MM.1S (cell line): ENCODE measurements at regions not wholly inside any gene's neighbourhood (a gene's known extent, or its start where the extent isn't known, plus 50 kb on each side); places are given as distances from the start of the nearest gene placed in this dataset.
"Not testable (repeated sequence)": the region's sequence is repeated elsewhere in the genome, so short reads cannot be mapped to it uniquely, and the experiment has no call there.

Experiments
- DNase-seq: peaks from one replicate; pipeline ENCODE4 v3.0.0-alpha.2; 2015
- H2AFZ ChIP-seq: fragments of 300-600 bp; sonication (generic); 2 replicates; pipeline ENCODE4 v1.6.0; 2016; ENCODE audit warnings: antibody characterized with exemption, low read length
- H3F3A ChIP-seq: fragments of 300-600 bp; sonication (generic); 2 replicates; pipeline ENCODE4 v1.6.1; 2016; ENCODE audit warnings: mild to moderate bottlenecking, antibody characterized with exemption, low read length, moderate library complexity, mixed read lengths; ENCODE audit not compliant: insufficient read depth
- H3K27ac ChIP-seq: fragments of 300-600 bp; sonication (generic); 2 replicates; pipeline ENCODE4 v1.5.1; 2016; ENCODE audit warnings: mild to moderate bottlenecking, low read length
- H3K27me3 ChIP-seq: fragments of 300-600 bp; sonication (generic); replicated peaks from 2 replicates; pipeline ENCODE4 v1.6.0; 2016; ENCODE audit warnings: low read length; ENCODE audit not compliant: insufficient read depth
- H3K36me3 ChIP-seq: fragments of 300-600 bp; sonication (generic); replicated peaks from 2 replicates; pipeline ENCODE4 v1.6.1; 2016; ENCODE audit warnings: mild to moderate bottlenecking, low read length, mixed read lengths; ENCODE audit not compliant: insufficient read depth
- H3K4me1 ChIP-seq: fragments of 300-600 bp; sonication (generic); 2 replicates; pipeline ENCODE4 v1.6.1; 2016; ENCODE audit warnings: low read length, mixed read lengths
- H3K4me2 ChIP-seq: fragments of 300-600 bp; sonication (generic); 2 replicates; pipeline ENCODE4 v1.6.0; 2016; ENCODE audit warnings: low read depth, low read length
- H3K4me3 ChIP-seq: fragments of 300-600 bp; sonication (generic); 2 replicates; pipeline ENCODE4 v1.5.1; 2016; ENCODE audit warnings: low read length, mixed read lengths
- H3K79me2 ChIP-seq: fragments of 300-600 bp; sonication (generic); 2 replicates; pipeline ENCODE4 v1.6.1; 2016; ENCODE audit warnings: mixed run types, low read length, mixed read lengths
- H3K9ac ChIP-seq: fragments of 300-600 bp; sonication (generic); 2 replicates; pipeline ENCODE4 v1.6.1; 2016; ENCODE audit warnings: low read length, mixed read lengths
- H3K9me2 ChIP-seq: fragments of 300-600 bp; sonication (generic); replicated peaks from 2 replicates; pipeline ENCODE4 v1.6.1; 2016; ENCODE audit warnings: mild to moderate bottlenecking, low read length, mixed read lengths; ENCODE audit not compliant: insufficient read depth
- H3K9me3 ChIP-seq: fragments of 300-600 bp; sonication (generic); replicated peaks from 2 replicates; pipeline ENCODE4 v1.6.1; 2016; ENCODE audit warnings: mild to moderate bottlenecking, low read length, mixed read lengths; ENCODE audit not compliant: insufficient read depth
- H4K20me1 ChIP-seq: fragments of 300-600 bp; sonication (generic); 2 replicates; pipeline ENCODE4 v1.6.1; 2016; ENCODE audit warnings: mild to moderate bottlenecking, low read length, moderate library complexity, mixed read lengths; ENCODE audit not compliant: insufficient read depth
- EZH2 ChIP-seq: fragments of 300-600 bp; sonication (generic); optimal IDR thresholded peaks from 2 replicates; pipeline ENCODE3; 2017; ENCODE audit warnings: low read depth, mild to moderate bottlenecking, antibody characterized with exemption, low read length, mixed read lengths
- EZH2phosphoT487 ChIP-seq: fragments of 300-600 bp; sonication (generic); IDR thresholded peaks from 2 replicates; pipeline ENCODE4 v1.6.1; 2018; ENCODE audit warnings: antibody characterized with exemption, low read length
- TF ChIP-seq, protein P1 (sequence below): fragments of 300-600 bp; sonication (generic); IDR thresholded peaks from 2 replicates; pipeline ENCODE4 v1.5.1; 2016; ENCODE audit warnings: antibody characterized with exemption, low read length, mixed read lengths

DNA sequence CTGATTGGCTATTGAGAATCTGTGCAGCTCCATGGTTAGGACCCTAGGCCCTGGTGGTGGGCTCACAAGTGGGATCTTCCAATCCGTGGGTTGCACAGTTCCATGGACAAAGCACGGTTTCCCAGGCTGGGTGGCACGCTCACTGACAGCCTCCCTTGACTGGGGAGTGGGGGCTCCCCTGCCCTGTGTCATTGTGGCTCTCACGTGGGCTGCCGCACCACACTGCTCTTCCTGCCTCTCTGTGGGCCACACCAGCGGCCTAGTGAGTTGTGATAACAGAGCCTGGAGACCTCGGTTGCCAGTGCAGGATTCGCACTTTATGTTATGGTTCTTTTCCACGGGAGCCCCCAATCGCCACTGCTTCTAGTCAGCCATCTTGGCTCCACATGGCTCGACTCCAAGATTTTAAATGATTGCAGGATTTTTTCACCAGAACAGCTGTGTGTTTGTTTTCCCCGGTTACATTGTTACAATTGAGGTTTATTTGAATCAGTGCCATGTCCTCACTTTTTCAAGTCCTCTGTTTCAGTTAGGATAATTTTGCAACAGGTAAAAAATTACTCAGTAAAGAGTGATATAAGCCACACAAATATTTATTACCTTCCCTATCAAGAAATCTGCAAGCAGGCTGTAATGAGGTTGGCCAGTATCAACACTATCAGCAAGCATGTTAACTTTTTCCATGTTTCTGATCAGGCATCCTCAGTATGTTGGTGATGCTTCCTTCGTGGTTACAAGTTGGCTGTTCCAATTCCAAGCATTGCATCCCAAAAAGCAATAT lies 253.8 kb downstream of the ZNF608 start:
- Histone ChIP-seq H2AFZ (no peak overlapping the region), H3K9me3 (no peaks in the 10 kb centered on the region), H3K27ac (no peak overlapping the region), H3K79me2 (no peaks in the 10 kb centered on the region), H3F3A (no peaks in the 10 kb centered on the region), H3K9ac (no peak overlapping the region), H3K4me1 (no peaks in the 10 kb centered on the region), H3K36me3 (no peaks in the 10 kb centered on the region), H4K20me1 (no peaks in the 10 kb centered on the region), H3K4me3 (no peak overlapping the region), H3K27me3 (no peaks in the 10 kb centered on the region), H3K4me2 (no peak overlapping the region), H3K9me2 (no peaks in the 10 kb centered on the region)
- TF ChIP-seq EZH2 (no peak), EZH2phosphoT487 (no peak)
- TF ChIP-seq, protein P1, sequence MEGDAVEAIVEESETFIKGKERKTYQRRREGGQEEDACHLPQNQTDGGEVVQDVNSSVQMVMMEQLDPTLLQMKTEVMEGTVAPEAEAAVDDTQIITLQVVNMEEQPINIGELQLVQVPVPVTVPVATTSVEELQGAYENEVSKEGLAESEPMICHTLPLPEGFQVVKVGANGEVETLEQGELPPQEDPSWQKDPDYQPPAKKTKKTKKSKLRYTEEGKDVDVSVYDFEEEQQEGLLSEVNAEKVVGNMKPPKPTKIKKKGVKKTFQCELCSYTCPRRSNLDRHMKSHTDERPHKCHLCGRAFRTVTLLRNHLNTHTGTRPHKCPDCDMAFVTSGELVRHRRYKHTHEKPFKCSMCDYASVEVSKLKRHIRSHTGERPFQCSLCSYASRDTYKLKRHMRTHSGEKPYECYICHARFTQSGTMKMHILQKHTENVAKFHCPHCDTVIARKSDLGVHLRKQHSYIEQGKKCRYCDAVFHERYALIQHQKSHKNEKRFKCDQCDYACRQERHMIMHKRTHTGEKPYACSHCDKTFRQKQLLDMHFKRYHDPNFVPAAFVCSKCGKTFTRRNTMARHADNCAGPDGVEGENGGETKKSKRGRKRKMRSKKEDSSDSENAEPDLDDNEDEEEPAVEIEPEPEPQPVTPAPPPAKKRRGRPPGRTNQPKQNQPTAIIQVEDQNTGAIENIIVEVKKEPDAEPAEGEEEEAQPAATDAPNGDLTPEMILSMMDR = no peak
- DNase-seq = no peak

- not testable (repeated sequence) for H4K20me1 ChIP-seq, H3K9ac ChIP-seq, H3K9me3 ChIP-seq, H3K27ac ChIP-seq, DNase-seq, H2AFZ ChIP-seq, H3K4me1 ChIP-seq, H3K27me3 ChIP-seq, H3K36me3 ChIP-seq, H3K9me2 ChIP-seq, H3F3A ChIP-seq, H3K79me2 ChIP-seq, H3K4me2 ChIP-seq, H3K4me3 ChIP-seq
Observed at GRCh38 chr5:124490315-124490714, 256.1 kb downstream of the ZNF608 start.

DNA sequence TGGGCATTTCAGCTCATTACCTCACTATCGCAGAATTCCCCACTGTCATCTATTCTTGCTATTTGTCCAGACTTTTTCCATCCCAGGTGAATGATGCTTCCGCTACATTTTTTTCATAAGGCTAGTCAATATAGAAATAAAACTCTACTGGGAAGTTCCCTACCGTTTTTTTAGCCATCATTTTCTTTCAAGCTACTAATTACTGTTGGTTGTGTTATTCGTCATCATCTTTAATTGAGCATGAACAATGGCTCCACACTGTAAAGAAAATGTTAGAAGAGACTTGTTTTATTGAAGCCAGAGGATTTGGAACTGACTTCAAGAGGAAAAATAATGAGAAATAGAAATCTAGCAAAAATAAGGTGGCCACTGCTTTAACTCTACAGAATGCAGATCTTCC lies 265.0 kb downstream of the ZNF608 start:
- DNase-seq = no peak
- Histone ChIP-seq H3K27ac (no peak overlapping the region), H3K4me3 (no peak overlapping the region), H2AFZ (no peak overlapping the region), H3K27me3 (no peaks in the 10 kb centered on the region), H3K9me2 (no peaks in the 10 kb centered on the region), H3K4me1 (no peaks in the 10 kb centered on the region), H3K9me3 (no peaks in the 10 kb centered on the region), H3K4me2 (no peak overlapping the region), H3K79me2 (no peaks in the 10 kb centered on the region), H3K9ac (no peak overlapping the region), H3K36me3 (no peaks in the 10 kb centered on the region), H4K20me1 (no peaks in the 10 kb centered on the region), H3F3A (no peaks in the 10 kb centered on the region)
- TF ChIP-seq EZH2 (no peak), EZH2phosphoT487 (no peak)
- TF ChIP-seq, protein P1 = no peak

DNA sequence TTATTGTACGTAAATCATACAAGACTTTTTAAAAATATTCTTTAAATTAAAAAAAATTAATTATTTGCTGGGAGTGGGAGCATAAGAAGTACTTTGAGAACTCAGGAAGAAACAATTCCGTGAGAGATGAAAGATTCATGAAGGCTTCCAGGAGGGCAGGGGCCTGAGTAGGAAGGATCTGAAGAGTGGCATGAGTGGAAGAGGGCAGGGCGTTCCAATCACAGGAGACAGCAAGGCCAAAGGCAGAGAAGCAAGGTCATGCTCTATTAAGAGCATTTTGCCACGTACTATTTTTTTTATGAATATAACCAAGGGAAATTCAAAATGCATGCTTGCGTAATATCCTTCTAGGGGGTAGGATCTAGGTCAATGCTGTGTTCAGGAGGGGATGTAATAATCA lies 265.5 kb downstream of the ZNF608 start:
- no peak overlapping the region for H3K9ac ChIP-seq
- H3K9me2 ChIP-seq = no peaks in the 10 kb centered on the region
- no peak overlapping the region for H2AFZ ChIP-seq
- H3K27me3 ChIP-seq = no peaks in the 10 kb centered on the region
- TF ChIP-seq EZH2phosphoT487 = no peak
- TF ChIP-seq EZH2 = no peak
- TF ChIP-seq, protein P1 = no peak
- no peak overlapping the region for H3K4me3 ChIP-seq
- no peaks in the 10 kb centered on the region for H3K79me2 ChIP-seq
- H3K9me3 ChIP-seq = no peaks in the 10 kb centered on the region
- no peaks in the 10 kb centered on the region for H3F3A ChIP-seq
- no peak for DNase-seq
- H4K20me1 ChIP-seq = no peaks in the 10 kb centered on the region
- no peaks in the 10 kb centered on the region for H3K36me3 ChIP-seq
- no peaks in the 10 kb centered on the region for H3K4me1 ChIP-seq
- H3K4me2 ChIP-seq = no peak overlapping the region
- H3K27ac ChIP-seq = no peak overlapping the region
